ENCODE measurements at regions not wholly inside any gene's neighbourhood (a gene's known extent, or its start where the extent isn't known, plus 50 kb on each side); places are given as distances from the start of the nearest gene placed in this dataset.
"Not testable (repeated sequence)": the region's sequence is repeated elsewhere in the genome, so short reads cannot be mapped to it uniquely, and the experiment has no call there.

DNA sequence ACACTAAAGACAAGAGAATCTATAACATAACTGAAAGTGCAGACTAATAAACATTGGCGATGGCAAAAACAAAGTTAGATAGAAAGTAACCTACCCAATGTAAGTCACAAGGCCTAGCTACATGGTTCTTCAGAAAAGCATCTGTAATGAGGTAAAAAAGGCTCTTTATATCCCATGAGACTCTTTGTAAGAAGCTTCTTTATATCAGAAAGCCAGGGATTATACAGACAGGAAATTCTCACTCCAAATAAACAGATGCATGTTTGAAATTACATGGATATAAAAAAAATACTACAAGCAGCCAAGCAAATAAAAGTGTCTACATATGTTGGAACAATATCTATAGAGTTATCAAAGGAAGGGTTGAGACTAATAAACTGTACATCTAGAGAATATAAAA, 284.9 kb upstream of the NRSN1 start:
- Histone ChIP-seq H3K27ac (replicated peaks in 1 of 4) (no peak overlapping the region), H3K4me1 (no peaks in the 10 kb centered on the region), H3K4me3 (no peak overlapping the region), H3K27me3 (no peaks in the 10 kb centered on the region), H3K36me3 (no peaks in the 10 kb centered on the region), H3K9me3 (no peaks in the 10 kb centered on the region)
- 74% methylated on average over 1 of the region's 1 CpG for WGBS
- TF ChIP-seq POLR2A (IDR thresholded peaks at IDR 0.05; ENCODE audit: low read depth), result no peak
- TF ChIP-seq, protein P1, sequence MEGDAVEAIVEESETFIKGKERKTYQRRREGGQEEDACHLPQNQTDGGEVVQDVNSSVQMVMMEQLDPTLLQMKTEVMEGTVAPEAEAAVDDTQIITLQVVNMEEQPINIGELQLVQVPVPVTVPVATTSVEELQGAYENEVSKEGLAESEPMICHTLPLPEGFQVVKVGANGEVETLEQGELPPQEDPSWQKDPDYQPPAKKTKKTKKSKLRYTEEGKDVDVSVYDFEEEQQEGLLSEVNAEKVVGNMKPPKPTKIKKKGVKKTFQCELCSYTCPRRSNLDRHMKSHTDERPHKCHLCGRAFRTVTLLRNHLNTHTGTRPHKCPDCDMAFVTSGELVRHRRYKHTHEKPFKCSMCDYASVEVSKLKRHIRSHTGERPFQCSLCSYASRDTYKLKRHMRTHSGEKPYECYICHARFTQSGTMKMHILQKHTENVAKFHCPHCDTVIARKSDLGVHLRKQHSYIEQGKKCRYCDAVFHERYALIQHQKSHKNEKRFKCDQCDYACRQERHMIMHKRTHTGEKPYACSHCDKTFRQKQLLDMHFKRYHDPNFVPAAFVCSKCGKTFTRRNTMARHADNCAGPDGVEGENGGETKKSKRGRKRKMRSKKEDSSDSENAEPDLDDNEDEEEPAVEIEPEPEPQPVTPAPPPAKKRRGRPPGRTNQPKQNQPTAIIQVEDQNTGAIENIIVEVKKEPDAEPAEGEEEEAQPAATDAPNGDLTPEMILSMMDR (IDR thresholded peaks at IDR 0.05), result no peak
- TF ChIP-seq EP300 (IDR thresholded peaks at IDR 0.05), result no peak
- no peak for TF ChIP-seq POLR2AphosphoS5 (IDR thresholded peaks at IDR 0.05)
- intact Hi-C loops (cut with DNase I), result no loop called here
- no peak for DNase-seq (ENCODE audit: extremely low spot score)

DNA sequence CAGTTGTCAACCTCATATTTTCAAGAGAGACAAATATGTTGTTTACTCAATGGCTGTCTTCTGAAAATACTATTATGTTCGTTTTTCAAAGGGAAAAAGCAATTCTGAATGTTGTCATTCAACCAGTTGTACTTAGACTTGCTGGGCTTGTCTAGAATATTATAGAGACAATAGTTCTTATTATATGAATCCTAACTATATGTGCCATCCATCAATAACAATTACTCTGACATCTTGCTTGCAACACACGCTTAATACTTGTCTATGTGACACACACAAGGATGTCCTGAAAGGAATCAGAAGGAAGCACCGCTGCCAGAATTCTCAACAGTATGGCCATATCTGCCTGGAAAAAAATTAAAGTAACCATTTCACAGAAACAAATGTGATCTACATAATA, 283.3 kb upstream of the NRSN1 start:
- 78% methylated on average over 3 of the region's 3 CpGs for WGBS
- no peak overlapping the region for H3K4me3 ChIP-seq
- DNase-seq (ENCODE audit: extremely low spot score), result no peak
- H3K4me1 ChIP-seq, result no peaks in the 10 kb centered on the region
- no peak overlapping the region for H3K27ac ChIP-seq (replicated peaks in 1 of 4)
- H3K9me3 ChIP-seq, result no peaks in the 10 kb centered on the region
- no peaks in the 10 kb centered on the region for H3K36me3 ChIP-seq
- TF ChIP-seq, protein P1 (IDR thresholded peaks at IDR 0.05), result no peak
- TF ChIP-seq POLR2AphosphoS5 (IDR thresholded peaks at IDR 0.05), result no peak
- TF ChIP-seq EP300 (IDR thresholded peaks at IDR 0.05), result no peak
- TF ChIP-seq POLR2A (IDR thresholded peaks at IDR 0.05; ENCODE audit: low read depth), result no peak
- H3K27me3 ChIP-seq, result no peaks in the 10 kb centered on the region
- intact Hi-C loops (cut with DNase I), result no loop called here

DNA sequence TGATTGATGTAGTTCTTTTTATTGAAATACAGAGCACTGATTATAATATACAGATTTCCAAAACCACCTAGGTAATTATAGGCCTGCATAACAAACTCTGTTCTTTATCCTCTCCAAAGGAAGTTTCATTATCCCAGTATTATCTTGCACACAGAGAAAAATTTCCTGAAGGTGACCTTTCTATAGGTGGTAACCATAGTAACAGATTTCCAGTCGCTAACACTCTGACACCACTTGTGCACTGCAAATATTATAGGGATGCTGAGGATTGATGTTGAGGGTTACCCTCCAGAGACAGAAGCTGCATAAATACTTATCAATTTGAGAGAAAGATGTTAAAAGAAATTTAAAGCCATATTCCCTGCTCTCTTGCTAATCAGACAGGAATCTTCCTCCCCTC, 274.5 kb upstream of the NRSN1 start:
- H3K27ac ChIP-seq (replicated peaks in 1 of 4), result no peak overlapping the region
- no peak for DNase-seq (ENCODE audit: extremely low spot score)
- intact Hi-C loops (cut with DNase I), result no loop called here
- TF ChIP-seq, protein P1 (IDR thresholded peaks at IDR 0.05), result no peak
- TF ChIP-seq POLR2A (IDR thresholded peaks at IDR 0.05; ENCODE audit: low read depth) (no peak), POLR2AphosphoS5 (IDR thresholded peaks at IDR 0.05) (no peak), EP300 (IDR thresholded peaks at IDR 0.05) (no peak)
- WGBS, result 57% methylated on average over 1 of the region's 1 CpG
- no peaks in the 10 kb centered on the region for H3K27me3 ChIP-seq
- H3K4me1 ChIP-seq, result no peaks in the 10 kb centered on the region
- no peak overlapping the region for H3K4me3 ChIP-seq
- H3K9me3 ChIP-seq, result no peaks in the 10 kb centered on the region
- no peaks in the 10 kb centered on the region for H3K36me3 ChIP-seq

DNA sequence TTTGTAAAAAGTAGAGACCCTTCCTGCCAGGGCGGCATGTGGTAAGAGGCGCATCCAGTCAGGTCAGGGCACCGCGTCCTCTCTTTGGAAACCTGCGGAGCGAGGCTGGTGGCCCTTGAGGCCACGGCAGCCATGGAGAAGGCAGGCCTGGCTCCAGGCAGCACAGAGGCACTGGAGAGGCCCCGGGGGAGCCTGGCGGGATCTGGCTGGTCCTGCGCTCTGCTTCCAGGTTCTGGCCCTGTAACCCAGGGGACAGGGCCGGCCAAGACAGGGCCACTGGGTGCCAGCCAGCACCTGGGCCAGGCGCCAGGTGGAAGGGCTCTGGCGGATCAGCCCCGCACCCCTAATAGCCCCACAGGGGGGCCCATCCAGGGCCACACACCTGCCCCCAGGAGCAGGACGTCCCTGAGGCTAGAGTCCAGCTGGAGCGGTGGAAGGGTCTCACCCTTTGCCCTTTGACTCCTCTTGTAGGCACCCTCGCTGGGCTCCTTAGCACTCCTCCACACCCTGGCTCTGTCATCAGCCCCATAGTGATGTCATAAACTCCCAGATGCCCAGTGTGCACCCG, 272.4 kb upstream of the NRSN1 start:
- DNase-seq (ENCODE audit: extremely low spot score); H3K9me3 ChIP-seq; H3K27ac ChIP-seq (replicated peaks in 1 of 4); H3K27me3 ChIP-seq; H3K4me3 ChIP-seq; H3K36me3 ChIP-seq; H3K4me1 ChIP-seq; intact Hi-C loops (cut with DNase I): not testable (repeated sequence)
- no CpG with 5 or more reads among the region's 18 CpGs for WGBS

DNA sequence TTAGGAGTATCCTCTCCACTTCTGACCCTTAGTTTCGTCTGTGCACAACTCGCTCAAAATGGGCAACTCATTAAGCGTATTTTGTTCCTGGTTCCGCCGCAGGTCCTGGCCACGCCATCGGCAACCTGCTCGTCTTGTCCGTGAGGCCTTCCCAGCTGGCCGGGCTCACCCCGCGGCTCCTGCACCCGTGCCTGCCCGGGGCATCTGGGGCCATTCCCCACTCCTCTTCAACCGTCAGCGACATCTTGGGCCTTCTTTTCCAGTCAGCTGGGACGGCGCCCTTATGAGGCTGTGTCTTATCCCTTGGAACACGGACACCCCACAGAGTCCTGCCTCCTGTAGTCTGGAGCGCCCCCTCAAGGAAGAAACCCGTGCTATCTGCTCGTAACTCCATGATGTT, 271.9 kb upstream of the NRSN1 start:
- H3K27me3 ChIP-seq; H3K4me3 ChIP-seq; H3K36me3 ChIP-seq; H3K4me1 ChIP-seq; H3K27ac ChIP-seq (replicated peaks in 1 of 4); DNase-seq (ENCODE audit: extremely low spot score); H3K9me3 ChIP-seq; intact Hi-C loops (cut with DNase I): not testable (repeated sequence)
- WGBS, result 96% methylated on average over 21 of the region's 22 CpGs

DNA sequence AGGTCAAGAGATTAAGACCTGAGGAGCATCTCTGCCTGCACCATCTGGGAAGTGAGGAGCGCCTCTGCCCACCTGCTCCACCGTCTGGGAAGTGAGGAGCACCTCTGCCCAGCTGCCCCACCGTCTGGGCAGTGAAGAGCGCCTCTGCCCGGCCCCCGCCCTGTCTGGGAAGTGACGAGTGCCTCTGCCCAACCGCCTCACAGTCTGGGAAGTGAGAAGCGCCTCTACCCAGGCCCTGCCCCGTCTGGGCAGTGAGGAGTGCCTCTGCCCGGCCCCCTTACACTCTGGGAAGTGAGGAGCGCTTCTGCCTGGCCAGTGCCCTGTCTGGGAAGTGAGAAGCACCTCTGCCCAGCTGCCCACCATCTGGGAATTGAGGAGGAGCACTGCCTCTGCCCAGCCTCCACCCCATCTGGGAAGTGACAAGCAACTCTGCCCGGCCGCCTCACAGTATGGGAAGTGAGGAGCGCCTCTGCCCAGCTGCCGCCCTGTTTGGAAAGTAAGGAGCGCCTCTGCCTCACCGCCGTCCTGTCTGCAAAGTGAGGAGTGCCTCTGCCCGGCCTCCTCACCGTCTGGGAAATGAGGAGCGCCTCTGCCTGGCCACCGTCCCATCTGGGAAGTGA, 270.4 kb upstream of the NRSN1 start:
- H3K27ac ChIP-seq (replicated peaks in 1 of 4), result no peak overlapping the region
- intact Hi-C loops (cut with DNase I), result no loop called here
- no peak for DNase-seq (ENCODE audit: extremely low spot score)
- no peaks in the 10 kb centered on the region for H3K4me1 ChIP-seq
- no peaks in the 10 kb centered on the region for H3K9me3 ChIP-seq
- H3K36me3 ChIP-seq, result no peaks in the 10 kb centered on the region
- H3K4me3 ChIP-seq, result no peak overlapping the region
- 100% methylated on average over 2 of the region's 23 CpGs for WGBS
- H3K27me3 ChIP-seq, result no peaks in the 10 kb centered on the region
- TF ChIP-seq EP300 (IDR thresholded peaks at IDR 0.05) (no peak), POLR2AphosphoS5 (IDR thresholded peaks at IDR 0.05) (no peak), POLR2A (IDR thresholded peaks at IDR 0.05; ENCODE audit: low read depth) (no peak)
- TF ChIP-seq, protein P1 (IDR thresholded peaks at IDR 0.05), result no peak

Measured in esophagus muscularis mucosa (tissue), 4 donors.